SK-N-SH treated with all-trans-retinoic acid at 6 μM for 48 hours (cell line): ENCODE measurements at regions not wholly inside any gene's neighbourhood (a gene's known extent, or its start where the extent isn't known, plus 50 kb on each side); places are given as distances from the start of the nearest gene placed in this dataset.

ENCODE experiments used
- ARNTL ChIP-seq: fragments of 450-650 bp; formaldehyde crosslinking; IDR thresholded peaks from 2 replicates; pipeline ENCODE4 v1.5.0; 2020; ENCODE audit warnings: low read depth, mild to moderate bottlenecking, moderate library complexity, borderline replicate concordance
- CREB5 ChIP-seq: fragments of 250-450 bp; sonication (Bioruptor Pico); IDR thresholded peaks from 2 replicates; pipeline ENCODE4 v1.5.1; 2020; ENCODE audit warnings: low read depth, mild to moderate bottlenecking, moderate library complexity
- ESRRG ChIP-seq: fragments of 250-450 bp; sonication (Bioruptor Pico); IDR thresholded peaks from 2 replicates; pipeline ENCODE4 v1.6.1; 2021; ENCODE audit warnings: mild to moderate bottlenecking
- ZFP3 ChIP-seq: fragments of 250-450 bp; sonication (Bioruptor Pico); IDR thresholded peaks from 2 replicates; pipeline ENCODE4 v1.5.0; 2020; ENCODE audit warnings: mild to moderate bottlenecking, moderate library complexity
- ZFP30 ChIP-seq: fragments of 450-650 bp; formaldehyde crosslinking; IDR thresholded peaks from 2 replicates; pipeline ENCODE4 v1.5.0; 2022; ENCODE audit warnings: mild to moderate bottlenecking, moderate library complexity

GRCh38 chr2:183773775-183774174, 649.5 kb downstream of the NUP35 start:
- TF ChIP-seq ZFP3 = no peak
- no peak for TF ChIP-seq ARNTL
- TF ChIP-seq ZFP30 (CRISPR knock-in tag) = no peak
- TF ChIP-seq CREB5 (CRISPR knock-in tag) = no peak
- no peak for TF ChIP-seq ESRRG
